GM12892 (cell line): ENCODE measurements at regions not wholly inside any gene's neighbourhood (a gene's known extent, or its start where the extent isn't known, plus 50 kb on each side); places are given as distances from the start of the nearest gene placed in this dataset.

ENCODE experiments used
- POLR2A ChIP-seq: IDR thresholded peaks from 2 replicates; pipeline ENCODE4 v1.6.1; 2011; ENCODE audit warnings: low read depth, low read length, control low read depth
- TAF1 ChIP-seq: IDR thresholded peaks from 2 replicates; pipeline ENCODE4 v1.6.1; 2011; ENCODE audit warnings: low read depth, mild to moderate bottlenecking, control low read depth, low read length, borderline replicate concordance

GRCh38 chr4:161187569-161187968 is 976.2 kb downstream of the FSTL5 start:
- TF ChIP-seq POLR2A: no peak
- TF ChIP-seq TAF1: no peak
